ENCODE measurements at regions not wholly inside any gene's neighbourhood (a gene's known extent, or its start where the extent isn't known, plus 50 kb on each side); places are given as distances from the start of the nearest gene placed in this dataset.

DNA sequence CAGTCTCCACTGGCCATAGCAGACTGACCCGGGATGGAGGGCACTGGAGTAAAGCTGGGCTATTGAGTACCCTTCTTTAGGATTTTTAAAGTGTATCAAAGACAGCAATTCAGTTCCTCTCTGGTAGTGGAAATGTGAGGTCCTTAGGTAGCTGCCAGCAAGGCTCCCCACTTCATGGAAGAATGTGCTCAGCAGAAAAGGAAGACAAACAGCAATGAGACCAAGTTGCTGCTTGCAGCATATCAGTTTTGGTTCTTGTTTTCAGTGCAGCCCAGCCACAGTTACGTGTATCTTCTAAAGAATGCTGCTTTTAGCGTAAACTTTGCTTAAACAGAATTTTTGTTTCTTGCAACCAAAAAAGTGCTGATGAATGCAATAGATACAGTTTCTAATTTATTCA, 374.0 kb upstream of the CBLB start:
- H3K4me1 ChIP-seq (ENCODE audit: control insufficient read depth in 2 of 2, insufficient read depth in 2 of 2, low read length in 1 of 2) = no peaks in the 10 kb centered on the region
- no peak overlapping the region for H3K4me3 ChIP-seq (ENCODE audit: low read depth in 1 of 2, low read length in 2 of 2)
- 84 to 87% methylated on average over 3 of the region's 3 CpGs for WGBS, 2 donors
- no peaks in the 10 kb centered on the region for H3K27me3 ChIP-seq (ENCODE audit: control insufficient read depth in 1 of 2, insufficient read depth in 2 of 2, low read length in 2 of 2)
- H3K36me3 ChIP-seq (ENCODE audit: control insufficient read depth in 2 of 2, insufficient read depth in 2 of 2, low read length in 1 of 2) = no peaks in the 10 kb centered on the region
- no peak overlapping the region for H3K27ac ChIP-seq (ENCODE audit: low read depth in 2 of 2, low read length in 1 of 2)
- H3K9me3 ChIP-seq (ENCODE audit: control insufficient read depth in 2 of 2, insufficient read depth in 1 of 2, low read depth in 1 of 2, low read length in 1 of 2) = no peaks in the 10 kb centered on the region

DNA sequence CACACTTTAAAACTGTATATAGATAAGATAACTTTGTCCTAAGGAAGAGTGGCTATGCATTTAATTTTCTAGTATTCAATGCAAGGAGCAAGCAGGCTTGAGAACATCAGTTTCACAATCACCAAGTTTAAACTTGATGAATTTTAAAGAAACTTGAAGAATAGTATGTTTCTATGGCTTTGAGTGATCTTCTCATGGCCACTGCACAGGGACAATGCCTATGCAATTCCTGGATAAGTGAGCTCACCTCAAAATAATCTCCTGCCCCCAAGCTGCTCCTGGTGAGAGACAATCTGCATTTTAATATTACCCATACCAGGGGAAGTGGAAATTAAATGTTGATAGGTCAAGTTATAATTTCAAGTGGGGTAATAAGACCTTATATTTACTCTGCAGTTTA, 376.6 kb upstream of the CBLB start:
- Histone ChIP-seq H3K9me3 (ENCODE audit: control insufficient read depth in 2 of 2, insufficient read depth in 1 of 2, low read depth in 1 of 2, low read length in 1 of 2) (no peaks in the 10 kb centered on the region), H3K4me1 (ENCODE audit: control insufficient read depth in 2 of 2, insufficient read depth in 2 of 2, low read length in 1 of 2) (no peaks in the 10 kb centered on the region), H3K36me3 (ENCODE audit: control insufficient read depth in 2 of 2, insufficient read depth in 2 of 2, low read length in 1 of 2) (no peaks in the 10 kb centered on the region), H3K27me3 (ENCODE audit: control insufficient read depth in 1 of 2, insufficient read depth in 2 of 2, low read length in 2 of 2) (no peaks in the 10 kb centered on the region), H3K27ac (ENCODE audit: low read depth in 2 of 2, low read length in 1 of 2) (no peak overlapping the region), H3K4me3 (ENCODE audit: low read depth in 1 of 2, low read length in 2 of 2) (no peak overlapping the region)

DNA sequence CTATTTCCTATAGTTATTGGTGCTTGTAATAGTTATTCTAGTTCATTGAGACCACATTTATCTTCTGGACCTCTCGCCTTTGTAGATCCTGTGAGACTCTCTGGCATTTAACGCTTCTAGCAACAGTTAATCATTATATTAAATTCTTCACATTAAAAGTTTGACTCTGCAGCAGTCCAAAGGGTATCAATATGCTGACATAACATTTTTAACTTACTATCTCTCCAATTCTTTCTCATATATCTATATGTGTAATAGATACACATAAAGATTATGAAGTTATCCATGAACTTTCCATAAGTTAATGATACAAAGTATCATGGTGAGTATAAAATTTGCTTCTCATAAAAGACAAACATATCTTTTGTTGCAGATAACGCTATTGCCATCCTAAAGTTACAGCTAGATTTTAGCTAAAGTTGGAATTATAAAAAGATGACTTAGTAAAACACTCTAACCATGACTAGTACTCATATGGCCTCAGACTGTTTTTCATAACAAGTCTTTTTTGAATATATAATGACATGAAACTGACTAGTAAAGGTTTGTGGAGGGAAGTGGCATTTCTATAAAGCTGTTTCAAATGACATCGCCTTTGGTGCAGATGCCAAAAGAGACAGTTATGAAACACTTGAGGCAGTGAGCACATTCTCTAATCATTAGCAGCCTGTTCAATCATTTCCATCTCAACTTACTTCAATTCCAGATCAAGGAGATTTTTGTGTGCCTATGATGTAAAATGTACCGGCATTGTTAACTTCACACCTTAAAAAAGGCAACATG, 379.3 kb upstream of the CBLB start:
- 84 to 92% methylated on average over 5 of the region's 5 CpGs for WGBS, 2 donors
- H3K27ac ChIP-seq (ENCODE audit: low read depth in 2 of 2, low read length in 1 of 2) = no peak overlapping the region
- no peaks in the 10 kb centered on the region for H3K27me3 ChIP-seq (ENCODE audit: control insufficient read depth in 1 of 2, insufficient read depth in 2 of 2, low read length in 2 of 2)
- H3K9me3 ChIP-seq (ENCODE audit: control insufficient read depth in 2 of 2, insufficient read depth in 1 of 2, low read depth in 1 of 2, low read length in 1 of 2) = peaks cover 0 to 8% of the 10 kb centered on the region in 2 donors
- no peaks in the 10 kb centered on the region for H3K4me1 ChIP-seq (ENCODE audit: control insufficient read depth in 2 of 2, insufficient read depth in 2 of 2, low read length in 1 of 2)
- H3K36me3 ChIP-seq (ENCODE audit: control insufficient read depth in 2 of 2, insufficient read depth in 2 of 2, low read length in 1 of 2) = no peaks in the 10 kb centered on the region
- no peak overlapping the region for H3K4me3 ChIP-seq (ENCODE audit: low read depth in 1 of 2, low read length in 2 of 2)

DNA sequence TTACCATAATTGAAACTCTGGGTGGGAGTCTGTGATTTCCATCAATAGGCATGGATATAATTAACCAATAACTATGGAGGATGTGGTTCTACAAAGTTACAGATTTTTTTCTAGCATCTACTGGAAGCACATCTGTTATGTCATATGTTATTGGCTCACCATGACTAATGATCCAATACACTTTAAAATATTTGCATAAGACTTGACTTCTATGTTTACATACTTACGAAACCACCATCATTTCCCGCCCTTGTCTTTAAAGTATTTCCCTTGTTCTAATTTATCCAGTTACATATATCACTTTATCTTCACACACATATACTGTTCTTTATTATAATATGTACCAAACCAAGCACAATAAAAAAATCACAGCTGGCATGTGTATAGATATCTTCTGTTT, 380.3 kb upstream of the CBLB start:
- H3K9me3 ChIP-seq (ENCODE audit: control insufficient read depth in 2 of 2, insufficient read depth in 1 of 2, low read depth in 1 of 2, low read length in 1 of 2) = peaks cover 0 to 8% of the 10 kb centered on the region in 2 donors
- no peak overlapping the region for H3K4me3 ChIP-seq (ENCODE audit: low read depth in 1 of 2, low read length in 2 of 2)
- H3K27ac ChIP-seq (ENCODE audit: low read depth in 2 of 2, low read length in 1 of 2) = no peak overlapping the region
- H3K27me3 ChIP-seq (ENCODE audit: control insufficient read depth in 1 of 2, insufficient read depth in 2 of 2, low read length in 2 of 2) = no peaks in the 10 kb centered on the region
- whole genome bisulfite sequencing, 2 donors = 68 to 78% methylated on average over 2 of the region's 2 CpGs
- no peaks in the 10 kb centered on the region for H3K4me1 ChIP-seq (ENCODE audit: control insufficient read depth in 2 of 2, insufficient read depth in 2 of 2, low read length in 1 of 2)
- H3K36me3 ChIP-seq (ENCODE audit: control insufficient read depth in 2 of 2, insufficient read depth in 2 of 2, low read length in 1 of 2) = no peaks in the 10 kb centered on the region

DNA sequence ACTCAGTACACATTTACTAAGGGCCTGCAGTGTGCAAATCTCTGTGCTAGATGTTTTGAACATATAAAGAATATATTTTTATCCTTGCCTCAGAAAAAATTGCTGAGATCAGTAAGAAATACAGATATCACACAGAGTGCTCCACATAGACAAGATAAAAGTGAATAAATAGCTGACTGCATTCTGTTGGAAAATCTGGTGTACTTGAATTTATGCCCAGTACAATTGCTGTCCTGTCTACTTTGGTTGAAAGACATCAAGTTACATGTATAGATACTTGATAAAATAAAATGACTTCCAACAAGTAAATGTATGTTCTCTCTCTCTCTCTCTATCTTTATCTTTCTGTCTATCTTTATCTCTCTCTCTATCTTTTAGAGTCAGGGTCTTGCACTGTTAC, 381.2 kb upstream of the CBLB start:
- Histone ChIP-seq H3K4me1 (ENCODE audit: control insufficient read depth in 2 of 2, insufficient read depth in 2 of 2, low read length in 1 of 2) (no peaks in the 10 kb centered on the region), H3K36me3 (ENCODE audit: control insufficient read depth in 2 of 2, insufficient read depth in 2 of 2, low read length in 1 of 2) (no peaks in the 10 kb centered on the region), H3K27ac (ENCODE audit: low read depth in 2 of 2, low read length in 1 of 2) (no peak overlapping the region), H3K27me3 (ENCODE audit: control insufficient read depth in 1 of 2, insufficient read depth in 2 of 2, low read length in 2 of 2) (no peaks in the 10 kb centered on the region), H3K9me3 (ENCODE audit: control insufficient read depth in 2 of 2, insufficient read depth in 1 of 2, low read depth in 1 of 2, low read length in 1 of 2) (peaks cover 0 to 8% of the 10 kb centered on the region in 2 donors), H3K4me3 (ENCODE audit: low read depth in 1 of 2, low read length in 2 of 2) (no peak overlapping the region)

DNA sequence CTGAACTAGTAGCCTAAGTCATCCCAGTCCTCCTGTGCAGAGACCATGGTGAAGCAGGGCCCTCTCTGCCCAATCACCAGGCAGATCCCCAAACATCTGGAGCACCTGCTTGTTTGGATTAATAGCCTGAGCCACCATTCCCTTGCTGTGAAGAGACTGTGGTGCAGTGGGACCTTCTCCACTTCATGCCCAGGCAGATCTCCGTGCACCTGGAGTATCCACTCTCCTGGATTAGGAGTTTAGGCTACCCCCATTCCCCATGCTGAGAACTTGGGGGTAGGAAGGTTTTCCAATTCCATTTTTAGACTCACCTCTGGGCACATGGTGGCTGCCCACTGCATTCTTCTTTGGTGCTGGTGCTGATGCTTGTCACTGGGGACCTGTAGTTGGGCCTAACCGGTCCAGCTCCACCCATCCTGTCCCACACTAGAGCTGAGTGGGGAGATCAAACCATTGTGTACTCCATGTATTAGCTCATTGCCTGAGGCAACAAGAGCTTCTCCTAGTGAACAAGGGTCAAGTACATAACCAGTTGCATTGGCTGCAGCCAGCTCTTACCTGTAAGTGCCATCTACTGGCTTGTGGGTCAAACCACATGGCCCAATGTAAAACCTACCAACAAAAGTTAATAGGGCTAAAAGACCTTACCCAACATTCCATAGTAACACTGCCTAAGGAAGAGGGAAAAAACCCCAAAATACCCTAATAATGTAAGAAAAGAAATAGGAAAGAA, 382.5 kb upstream of the CBLB start:
- H3K36me3 ChIP-seq (ENCODE audit: control insufficient read depth in 2 of 2, insufficient read depth in 2 of 2, low read length in 1 of 2) = no peaks in the 10 kb centered on the region
- no peak overlapping the region for H3K27ac ChIP-seq (ENCODE audit: low read depth in 2 of 2, low read length in 1 of 2)
- H3K4me3 ChIP-seq (ENCODE audit: low read depth in 1 of 2, low read length in 2 of 2) = no peak overlapping the region
- peaks cover 0 to 8% of the 10 kb centered on the region in 2 donors for H3K9me3 ChIP-seq (ENCODE audit: control insufficient read depth in 2 of 2, insufficient read depth in 1 of 2, low read depth in 1 of 2, low read length in 1 of 2)
- H3K4me1 ChIP-seq (ENCODE audit: control insufficient read depth in 2 of 2, insufficient read depth in 2 of 2, low read length in 1 of 2) = no peaks in the 10 kb centered on the region
- H3K27me3 ChIP-seq (ENCODE audit: control insufficient read depth in 1 of 2, insufficient read depth in 2 of 2, low read length in 2 of 2) = no peaks in the 10 kb centered on the region
- 95 to 96% methylated on average over 2 of the region's 2 CpGs for WGBS, 2 donors

DNA sequence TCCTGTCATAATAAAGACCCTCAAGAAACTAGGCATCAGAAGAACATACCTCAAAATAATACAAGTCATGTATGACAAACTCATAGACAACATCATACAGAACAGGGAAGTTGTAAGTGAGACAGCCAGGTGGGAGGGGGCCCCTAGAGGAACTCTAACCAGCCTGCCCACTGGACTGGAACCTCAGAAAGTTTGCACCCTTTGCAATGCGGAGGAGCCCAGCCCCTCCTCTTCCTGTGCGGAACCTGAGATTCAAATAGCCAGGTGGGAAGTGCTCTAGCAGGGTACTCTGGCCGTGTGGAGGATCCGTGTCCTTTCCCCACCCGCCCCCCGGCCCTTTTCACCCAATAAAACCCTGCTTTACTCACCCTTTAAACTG, 387.0 kb upstream of the CBLB start:
- peaks cover 0 to 7% of the 10 kb centered on the region in 2 donors for H3K9me3 ChIP-seq (ENCODE audit: control insufficient read depth in 2 of 2, insufficient read depth in 1 of 2, low read depth in 1 of 2, low read length in 1 of 2)
- H3K27me3 ChIP-seq (ENCODE audit: control insufficient read depth in 1 of 2, insufficient read depth in 2 of 2, low read length in 2 of 2) = no peaks in the 10 kb centered on the region
- 94 to 96% methylated on average over 6 of the region's 6 CpGs for WGBS, 2 donors
- H3K4me3 ChIP-seq (ENCODE audit: low read depth in 1 of 2, low read length in 2 of 2) = no peak overlapping the region
- no peaks in the 10 kb centered on the region for H3K4me1 ChIP-seq (ENCODE audit: control insufficient read depth in 2 of 2, insufficient read depth in 2 of 2, low read length in 1 of 2)
- no peak overlapping the region for H3K27ac ChIP-seq (ENCODE audit: low read depth in 2 of 2, low read length in 1 of 2)
- no peaks in the 10 kb centered on the region for H3K36me3 ChIP-seq (ENCODE audit: control insufficient read depth in 2 of 2, insufficient read depth in 2 of 2, low read length in 1 of 2)

DNA sequence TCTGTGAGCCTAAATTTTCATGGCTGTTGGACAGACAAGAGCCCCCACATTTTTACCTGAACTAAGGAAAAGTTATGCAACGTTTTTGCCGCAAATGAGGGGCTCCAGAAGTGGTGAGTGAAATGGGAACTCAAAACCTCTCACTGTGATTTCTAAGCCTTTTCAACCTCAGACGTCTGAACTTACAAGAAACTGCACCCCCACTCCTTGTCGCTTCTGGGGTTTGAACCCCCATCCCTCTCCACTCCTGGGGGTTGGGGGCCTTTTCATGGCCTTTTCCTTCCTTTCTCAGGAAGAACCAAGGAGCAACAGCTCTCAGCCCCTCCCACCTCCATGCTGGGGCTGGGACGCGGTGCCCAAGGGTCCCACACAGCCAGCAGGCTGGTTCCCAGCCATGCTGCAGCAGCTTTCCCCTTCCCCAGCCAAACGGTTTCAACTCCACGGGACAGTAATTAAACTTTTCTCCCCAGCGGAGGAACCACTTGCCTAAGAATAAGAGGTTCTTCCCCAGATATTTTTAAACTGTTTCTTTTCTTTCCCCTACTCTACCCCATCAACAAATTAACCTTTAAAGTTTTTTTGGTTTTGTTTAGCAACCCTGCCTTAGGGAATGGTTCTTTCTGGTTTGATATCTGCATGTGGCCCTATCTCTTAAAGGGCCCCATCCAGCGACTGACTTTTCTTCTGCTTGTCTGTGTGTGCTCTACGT, 387.6 kb upstream of the CBLB start:
- H3K27ac ChIP-seq (ENCODE audit: low read depth in 2 of 2, low read length in 1 of 2) = no peak overlapping the region
- H3K36me3 ChIP-seq (ENCODE audit: control insufficient read depth in 2 of 2, insufficient read depth in 2 of 2, low read length in 1 of 2) = no peaks in the 10 kb centered on the region
- H3K27me3 ChIP-seq (ENCODE audit: control insufficient read depth in 1 of 2, insufficient read depth in 2 of 2, low read length in 2 of 2) = no peaks in the 10 kb centered on the region
- 83 to 85% methylated on average over 11 of the region's 11 CpGs for whole genome bisulfite sequencing, 2 donors
- H3K4me3 ChIP-seq (ENCODE audit: low read depth in 1 of 2, low read length in 2 of 2) = no peak overlapping the region
- H3K9me3 ChIP-seq (ENCODE audit: control insufficient read depth in 2 of 2, insufficient read depth in 1 of 2, low read depth in 1 of 2, low read length in 1 of 2) = peaks cover 0 to 2% of the 10 kb centered on the region in 2 donors
- H3K4me1 ChIP-seq (ENCODE audit: control insufficient read depth in 2 of 2, insufficient read depth in 2 of 2, low read length in 1 of 2) = no peaks in the 10 kb centered on the region

DNA sequence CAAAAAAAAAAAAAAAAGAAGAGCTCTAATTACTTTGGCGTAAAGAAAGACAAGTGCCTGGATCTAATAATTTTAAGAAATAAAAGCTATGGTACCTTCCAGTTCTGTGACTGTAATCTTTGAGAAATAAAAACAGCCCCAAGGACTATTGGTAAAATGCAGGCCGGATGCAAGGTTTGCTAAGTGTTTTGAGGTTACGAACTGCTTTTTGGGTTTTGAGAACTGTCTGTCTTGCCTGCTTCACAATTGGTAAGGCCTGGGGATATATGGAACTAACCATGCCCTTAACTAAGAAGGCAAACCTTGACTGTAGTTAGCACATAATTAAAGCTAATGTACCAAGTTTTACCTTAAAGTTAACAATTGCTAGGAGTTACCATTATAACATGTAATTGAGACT, 388.4 kb upstream of the CBLB start:
- H3K4me3 ChIP-seq (ENCODE audit: low read depth in 1 of 2, low read length in 2 of 2) = no peak overlapping the region
- 75 to 78% methylated on average over 3 of the region's 3 CpGs for WGBS, 2 donors

More for the DNA sequence above, 388.4 kb upstream of the CBLB start:
- Histone ChIP-seq H3K9me3 (ENCODE audit: control insufficient read depth in 2 of 2, insufficient read depth in 1 of 2, low read depth in 1 of 2, low read length in 1 of 2) (no peaks in the 10 kb centered on the region), H3K27ac (ENCODE audit: low read depth in 2 of 2, low read length in 1 of 2) (no peak overlapping the region), H3K4me1 (ENCODE audit: control insufficient read depth in 2 of 2, insufficient read depth in 2 of 2, low read length in 1 of 2) (no peaks in the 10 kb centered on the region), H3K36me3 (ENCODE audit: control insufficient read depth in 2 of 2, insufficient read depth in 2 of 2, low read length in 1 of 2) (no peaks in the 10 kb centered on the region), H3K27me3 (ENCODE audit: control insufficient read depth in 1 of 2, insufficient read depth in 2 of 2, low read length in 2 of 2) (no peaks in the 10 kb centered on the region)
